ENCODE measurements at regions not wholly inside any gene's neighbourhood (a gene's known extent, or its start where the extent isn't known, plus 50 kb on each side); places are given as distances from the start of the nearest gene placed in this dataset.

GRCh38 chr11:76298255-76298654 lies 82.7 kb downstream of the THAP12 start:
- DNase-seq (ENCODE audit: low spot score) (no peak), ATAC-seq (no peak)
- intact Hi-C loops (cut with DNase I) = no loop called here

- no peak for ATAC-seq
- intact Hi-C loops (cut with DNase I) = no loop called here
- DNase-seq (ENCODE audit: low spot score) = no peak
Measured at GRCh38 chr11:76296731-76297542, 84.0 kb downstream of the THAP12 start.

GRCh38 chr11:76293189-76293631 lies 86.9 kb upstream of the WNT11 start:
- DNase-seq (ENCODE audit: low spot score) (no peak), ATAC-seq (no peak)
- intact Hi-C loops (cut with DNase I) = no loop called here

- no peak for ATAC-seq
- intact Hi-C loops (cut with DNase I) = no loop called here
Measured at GRCh38 chr11:76292583-76293188, 86.4 kb upstream of the WNT11 start.

GRCh38 chr11:76291576-76292526 lies 85.5 kb upstream of the WNT11 start:
- intact Hi-C loops (cut with DNase I) = no loop called here
- DNase-seq (ENCODE audit: low spot score) = no peak
- no peak for ATAC-seq

More at GRCh38 chr11:76292583-76293188, 86.4 kb upstream of the WNT11 start:
- DNase-seq (ENCODE audit: low spot score) = no peak

GRCh38 chr11:76288166-76288980 lies 82.1 kb upstream of the WNT11 start:
- intact Hi-C loops (cut with DNase I) = no loop called here
- DNase-seq (ENCODE audit: low spot score) = no peak
- ATAC-seq = no peak

- ATAC-seq = peak; percentile 9
- intact Hi-C loops (cut with DNase I) = no loop called here
Measured at GRCh38 chr11:76287227-76287626, 80.9 kb upstream of the WNT11 start.

GRCh38 chr11:76285397-76286104 lies 79.2 kb upstream of the WNT11 start:
- DNase-seq (ENCODE audit: low spot score) (no peak), ATAC-seq (no peak)
- intact Hi-C loops (cut with DNase I) = no loop called here

More at GRCh38 chr11:76287227-76287626, 80.9 kb upstream of the WNT11 start:
- no peak for DNase-seq (ENCODE audit: low spot score)

- no peak for DNase-seq (ENCODE audit: low spot score)
- intact Hi-C loops (cut with DNase I) = no loop called here
- ATAC-seq = no peak
Measured at GRCh38 chr11:76284161-76284560, 77.9 kb upstream of the WNT11 start.

GRCh38 chr11:76282811-76283595 lies 76.7 kb upstream of the WNT11 start:
- ATAC-seq (no peak), DNase-seq (ENCODE audit: low spot score) (no peak)
- intact Hi-C loops (cut with DNase I) = no loop called here

- DNase-seq (ENCODE audit: low spot score) (no peak), ATAC-seq (no peak)
- intact Hi-C loops (cut with DNase I) = no loop called here
Measured at GRCh38 chr11:76282172-76282571, 75.9 kb upstream of the WNT11 start.

GRCh38 chr11:76281558-76281906 lies 75.2 kb upstream of the WNT11 start:
- intact Hi-C loops (cut with DNase I) = no loop called here

GRCh38 chr11:76280882-76281557 lies 74.7 kb upstream of the WNT11 start:
- intact Hi-C loops (cut with DNase I) = no loop called here
- DNase-seq (ENCODE audit: low spot score) = no peak
- no peak for ATAC-seq

More at GRCh38 chr11:76281558-76281906, 75.2 kb upstream of the WNT11 start:
- ATAC-seq = no peak
- no peak for DNase-seq (ENCODE audit: low spot score)

GRCh38 chr11:76280151-76280881 lies 74.0 kb upstream of the WNT11 start:
- intact Hi-C loops (cut with DNase I) = no loop called here
- no peak for ATAC-seq
- DNase-seq (ENCODE audit: low spot score) = no peak

- ATAC-seq (no peak), DNase-seq (ENCODE audit: low spot score) (no peak)
- intact Hi-C loops (cut with DNase I) = no loop called here
Measured at GRCh38 chr11:76279646-76280045, 73.3 kb upstream of the WNT11 start.

GRCh38 chr11:76279038-76279437 lies 72.7 kb upstream of the WNT11 start:
- intact Hi-C loops (cut with DNase I) = no loop called here
- DNase-seq (ENCODE audit: low spot score) = no peak
- no peak for ATAC-seq

Data from sciatic nerve (tissue), 2 donors.